H1 (cell line): ENCODE measurements at regions not wholly inside any gene's neighbourhood (a gene's known extent, or its start where the extent isn't known, plus 50 kb on each side); places are given as distances from the start of the nearest gene placed in this dataset.

Experiments used
- CTCF ChIA-PET: fragments of 300-600 bp; sonication (Branson Sonifier 250); formaldehyde crosslinking; loops from one replicate; lab custom pipeline; 2021; ENCODE audit not compliant: partially characterized antibody; lab: Charles Lee
- POLR2A ChIA-PET: fragments of 300-600 bp; sonication (Branson Sonifier 250); formaldehyde crosslinking; loops from one replicate; lab custom pipeline; 2021; ENCODE audit warnings: inconsistent platforms; ENCODE audit not compliant: partially characterized antibody; lab: Charles Lee
- DNase-seq, 2 experiments: peaks; one replicate each; pipeline versions ENCODE4 v3.0.0 to v3.0.0-alpha.2; 2010 to 2022; ENCODE audit warnings: low spot score in 2 of 2, low read depth in 1 of 2, mixed read lengths in 1 of 2
- FAIRE-seq: peaks from 2 replicates; lab custom pipeline; 2011; peaks lifted over from hg19 to GRCh38; lab: Jason Lieb, UNC
- H2AFZ ChIP-seq: 2 replicates; pipeline ENCODE4 v1.8.1; 2012; ENCODE audit warnings: low read length, inconsistent platforms
- H2AK5ac ChIP-seq: 2 replicates; pipeline ENCODE4 v1.6.1; 2013; ENCODE audit warnings: low read depth, low read length
- H2BK120ac ChIP-seq: replicated peaks from 2 replicates; pipeline ENCODE3; 2013; ENCODE audit warnings: low read depth, low read length, inconsistent platforms
- H2BK12ac ChIP-seq: 2 replicates; pipeline ENCODE4 v1.6.1; 2013; ENCODE audit warnings: low read depth, low read length
- H2BK15ac ChIP-seq: 2 replicates; pipeline ENCODE4 v1.6.1; 2013; ENCODE audit warnings: low read length
- H2BK20ac ChIP-seq: 2 replicates; pipeline ENCODE4 v1.6.1; 2013; ENCODE audit warnings: low read length
- H2BK5ac ChIP-seq: 2 replicates; pipeline ENCODE4 v1.6.1; 2013; ENCODE audit warnings: low read depth, low read length
- H3K14ac ChIP-seq: 2 replicates; pipeline ENCODE4 v1.6.1; 2013; ENCODE audit warnings: inconsistent platforms; ENCODE audit not compliant: insufficient read length
- H3K18ac ChIP-seq: 2 replicates; pipeline ENCODE4 v1.6.1; 2013; ENCODE audit warnings: low read length; ENCODE audit errors: extremely low read depth
- H3K23ac ChIP-seq: 2 replicates; pipeline ENCODE4 v1.6.1; 2013; ENCODE audit warnings: inconsistent platforms; ENCODE audit not compliant: insufficient read length
- H3K23me2 ChIP-seq: 2 replicates; pipeline ENCODE4 v1.6.1; 2013; ENCODE audit warnings: low read depth, low read length
- H3K27ac ChIP-seq: 2 replicates; pipeline ENCODE4 v1.6.1; 2011; ENCODE audit warnings: low read depth, low read length, inconsistent platforms
- H3K27me3 ChIP-seq, 4 experiments: replicated peaks in 1 of 4; 1 replicate in 1 of 4; 2 replicates in 3 of 4; pipeline versions ENCODE4 v1.6.1 to v1.8.1; 2011 to 2013; ENCODE audit warnings: low read length in 3 of 4, mild to moderate bottlenecking in 3 of 4, inconsistent platforms in 2 of 4, mixed read lengths in 2 of 4, moderate library complexity in 1 of 4; ENCODE audit not compliant: control insufficient read depth in 3 of 4, insufficient read depth in 3 of 4; ENCODE audit errors: extremely low read depth in 1 of 4
- H3K36me3 ChIP-seq, 4 experiments: 2 replicates each; pipeline versions ENCODE4 v1.6.1 to v1.8.1; 2011 to 2013; ENCODE audit warnings: mild to moderate bottlenecking in 4 of 4, low read length in 3 of 4, moderate library complexity in 2 of 4, control low read depth in 1 of 4, inconsistent platforms in 1 of 4; ENCODE audit not compliant: insufficient read depth in 4 of 4, control insufficient read depth in 2 of 4
- H3K4ac ChIP-seq: replicated peaks from 2 replicates; pipeline ENCODE3; 2013; ENCODE audit warnings: low read length, low read depth, mixed read lengths, inconsistent platforms; ENCODE audit not compliant: insufficient read length
- H3K4me1 ChIP-seq, 4 experiments: replicated peaks in 1 of 4; 1 replicate in 1 of 4; 2 replicates in 3 of 4; pipeline versions ENCODE4 v1.6.1 to v1.8.1; 2011 to 2013; ENCODE audit warnings: low read length in 3 of 4, inconsistent platforms in 2 of 4, mixed read lengths in 1 of 4; ENCODE audit not compliant: insufficient read depth in 4 of 4, control insufficient read depth in 3 of 4
- H3K4me2 ChIP-seq, 2 experiments: 2 replicates each; pipeline versions ENCODE4 v1.6.1 to v1.8.1; 2011 to 2013; ENCODE audit warnings: low read depth in 2 of 2, low read length in 2 of 2, control low read depth in 1 of 2, inconsistent platforms in 1 of 2, mild to moderate bottlenecking in 1 of 2; ENCODE audit not compliant: insufficient read depth in 1 of 2
- H3K4me3 ChIP-seq, 4 experiments: fragments of 200-600, 300-600 bp in 1 of 4; sonication (generic), shearing (Covaris generic), sonication (Bioruptor Twin) in 1 of 4; 2 replicates each; pipeline versions ENCODE4 v1.5.1 to v1.8.1; 2011 to 2016; ENCODE audit warnings: low read length in 4 of 4, low read depth in 3 of 4, control low read depth in 2 of 4, inconsistent platforms in 2 of 4, mild to moderate bottlenecking in 2 of 4, mixed read lengths in 1 of 4, moderate library complexity in 1 of 4; ENCODE audit not compliant: insufficient read depth in 2 of 4; ENCODE audit errors: extremely low read depth in 1 of 4
- H3K56ac ChIP-seq: replicated peaks from 2 replicates; pipeline ENCODE3; 2013; ENCODE audit warnings: low read depth, mild to moderate bottlenecking, mixed read lengths, low read length, inconsistent platforms; ENCODE audit not compliant: insufficient read length
- H3K79me1 ChIP-seq: 2 replicates; pipeline ENCODE4 v1.6.1; 2013; ENCODE audit warnings: low read depth, low read length, control low read depth
- H3K79me2 ChIP-seq, 2 experiments: 2 replicates each; pipeline versions ENCODE4 v1.6.1 to v1.8.1; 2012 to 2013; ENCODE audit warnings: low read length in 2 of 2, mild to moderate bottlenecking in 2 of 2, inconsistent platforms in 1 of 2; ENCODE audit not compliant: insufficient read depth in 2 of 2, control insufficient read depth in 1 of 2
- H3K9ac ChIP-seq, 4 experiments: replicated peaks in 1 of 4; 1 replicate in 1 of 4; 2 replicates in 3 of 4; pipeline versions ENCODE4 v1.6.1 to v1.8.1; 2011 to 2013; ENCODE audit warnings: low read depth in 3 of 4, low read length in 3 of 4, control low read depth in 2 of 4, mild to moderate bottlenecking in 2 of 4, moderate library complexity in 2 of 4, inconsistent platforms in 1 of 4; ENCODE audit errors: extremely low read depth in 1 of 4
- H3K9me3 ChIP-seq, 2 experiments: 2 replicates each; pipeline versions ENCODE4 v1.6.1 to v1.8.1; 2012 to 2013; ENCODE audit warnings: mild to moderate bottlenecking in 2 of 2, moderate library complexity in 2 of 2, control low read depth in 1 of 2, inconsistent platforms in 1 of 2, low read depth in 1 of 2, low read length in 1 of 2, mixed read lengths in 1 of 2; ENCODE audit not compliant: insufficient read depth in 2 of 2
- H4K20me1 ChIP-seq, 2 experiments: replicated peaks in 1 of 2; 2 replicates each; pipeline versions ENCODE3 to v1.8.1; 2011 to 2013; ENCODE audit warnings: inconsistent platforms in 2 of 2, low read length in 2 of 2, mild to moderate bottlenecking in 1 of 2; ENCODE audit not compliant: insufficient read depth in 2 of 2, control insufficient read depth in 1 of 2
- H4K5ac ChIP-seq: 2 replicates; pipeline ENCODE4 v1.6.1; 2013; ENCODE audit warnings: low read length, low read depth, mixed read lengths, inconsistent platforms; ENCODE audit not compliant: insufficient read length
- H4K8ac ChIP-seq: 2 replicates; pipeline ENCODE4 v1.8.0; 2013; ENCODE audit warnings: mild to moderate bottlenecking, moderate library complexity, low read length, inconsistent platforms; ENCODE audit not compliant: insufficient read depth; ENCODE audit errors: extremely low read depth
- H4K91ac ChIP-seq: replicated peaks from 2 replicates; pipeline ENCODE3; 2013; ENCODE audit warnings: low read length, mixed read lengths, inconsistent platforms; ENCODE audit not compliant: insufficient read length
- BRCA1 ChIP-seq: IDR thresholded peaks from 2 replicates; pipeline ENCODE4 v1.6.1; 2012; ENCODE audit warnings: low read depth, low read length, improper control_type of control experiment
- CHD1 ChIP-seq: IDR thresholded peaks from 2 replicates; pipeline ENCODE4 v1.6.1; 2012; ENCODE audit warnings: low read depth, low read length, improper control_type of control experiment
- CHD2 ChIP-seq: IDR thresholded peaks from 2 replicates; pipeline ENCODE4 v1.6.1; 2012; ENCODE audit warnings: low read length, improper control_type of control experiment
- KDM1A ChIP-seq: fragments of 200-600, 300-600 bp; sonication (generic); IDR thresholded peaks from 2 replicates; pipeline ENCODE4 v1.7.1; 2016; ENCODE audit warnings: mild to moderate bottlenecking, low read length, borderline replicate concordance
- MAFK ChIP-seq: IDR thresholded peaks from 2 replicates; pipeline ENCODE4 v1.6.1; 2012; ENCODE audit warnings: low read depth, mild to moderate bottlenecking, improper control_type of control experiment, low read length
- POLR2A ChIP-seq, 2 experiments: IDR thresholded peaks; 1 replicate in 1 of 2; 2 replicates in 1 of 2; pipeline ENCODE4 v1.6.1; 2011; ENCODE audit warnings: low read depth in 2 of 2, low read length in 2 of 2, mild to moderate bottlenecking in 2 of 2; ENCODE audit errors: control extremely low read depth in 1 of 2
- RAD21 ChIP-seq, 2 experiments: IDR thresholded peaks in 1 of 2; conservative IDR thresholded peaks in 1 of 2; 2 replicates each; pipeline ENCODE4 v1.6.1; 2011; ENCODE audit warnings: low read depth in 2 of 2, low read length in 2 of 2, improper control_type of control experiment in 1 of 2, inconsistent platforms in 1 of 2, mild to moderate bottlenecking in 1 of 2, moderate library complexity in 1 of 2
- SAP30 ChIP-seq: fragments of 300-600 bp; sonication (generic); IDR thresholded peaks from 2 replicates; pipeline ENCODE4 v1.7.1; 2012; ENCODE audit warnings: low read length, moderate library complexity, mild to moderate bottlenecking, inconsistent platforms; ENCODE audit not compliant: insufficient read depth, insufficient replicate concordance
- SIRT6 ChIP-seq: IDR thresholded peaks from one replicate; pipeline ENCODE4 v1.7.1; 2012; ENCODE audit warnings: low read length, inconsistent platforms
- SP2 ChIP-seq: IDR thresholded peaks from 2 replicates; pipeline ENCODE4 v1.6.1; 2012; ENCODE audit warnings: mild to moderate bottlenecking, low read length, inconsistent platforms
- TAF7 ChIP-seq: optimal IDR thresholded peaks from 2 replicates; pipeline ENCODE3; 2011; ENCODE audit warnings: low read depth, mild to moderate bottlenecking, inconsistent platforms, low read length, moderate library complexity, borderline replicate concordance
- WGBS, 2 experiments: shearing (Covaris generic) in 1 of 2; methylation state at CpG; one replicate each; pipeline versions ENCODE4 v1.1.6 to v1.1.7; 2013 to 2015; ENCODE audit warnings: low lambda C conversion rate in 2 of 2, mixed read lengths in 2 of 2, inconsistent platforms in 1 of 2, low coverage in 1 of 2, missing lambda C conversion rate in 1 of 2; ENCODE audit not compliant: insufficient replicate concordance in 2 of 2, insufficient coverage in 1 of 2, insufficient read length in 1 of 2; ENCODE audit errors: extremely low coverage in 1 of 2, missing lambda C conversion rate in 1 of 2; 5-methylcytosine and 5-hydroxymethylcytosine counted together
- TF ChIP-seq, protein P1 (sequence below): IDR thresholded peaks from 2 replicates; pipeline ENCODE4 v1.6.1; 2011; ENCODE audit warnings: low read length, improper control_type of control experiment
- TF ChIP-seq, protein P2 (sequence below): IDR thresholded peaks from 2 replicates; pipeline ENCODE4 v1.6.1; 2011; ENCODE audit warnings: low read depth, mild to moderate bottlenecking, low read length; ENCODE audit not compliant: insufficient read depth

DNA sequence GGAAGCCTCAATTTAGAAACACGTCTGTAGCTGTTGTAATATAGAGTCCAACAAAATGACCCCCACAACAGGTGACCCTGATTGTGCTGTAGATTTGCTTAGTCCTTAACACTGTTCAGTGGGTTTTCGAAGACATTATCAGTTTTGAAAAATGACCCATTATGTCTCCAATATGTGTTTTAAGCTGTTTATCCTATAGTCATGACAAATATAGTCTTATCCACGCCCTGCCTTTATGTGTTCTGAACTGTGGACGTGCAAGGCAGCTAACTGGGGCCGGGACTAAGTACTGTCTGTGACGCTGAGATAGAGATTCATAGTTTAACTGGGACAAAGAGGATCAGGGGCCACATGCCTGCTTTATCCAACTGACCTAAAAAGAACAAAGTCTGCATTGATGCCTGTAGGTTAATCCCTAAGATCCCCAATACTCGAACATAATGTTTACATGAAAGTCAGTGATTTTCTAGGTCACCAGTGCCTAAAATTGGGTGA is 192.4 kb downstream of the CD83 start:
- FAIRE-seq (no peak), DNase-seq (no peak)
- no peak overlapping the region for H2BK5ac ChIP-seq
- no peak overlapping the region for H2BK120ac ChIP-seq
- no peaks in the 10 kb centered on the region for H3K79me2 ChIP-seq
- H2BK12ac ChIP-seq: no peak overlapping the region
- 93% methylated on average over 7 of the region's 7 CpGs; no CpG with 5 or more reads in 1 of the 2 experiments for WGBS, 2 experiments
- no peaks in the 10 kb centered on the region for H3K23me2 ChIP-seq
- no peaks in the 10 kb centered on the region for H4K20me1 ChIP-seq
- H3K4me2 ChIP-seq: no peak overlapping the region
- H2BK15ac ChIP-seq: peak overlapping the region; percentile 16; the same call in 1 of the 2 replicates
- H3K27ac ChIP-seq: no peak overlapping the region
- H2AFZ ChIP-seq: no peak overlapping the region
- H3K56ac ChIP-seq: no peak overlapping the region
- CTCF ChIA-PET: interaction anchor here (1.0 kb wide), 1 partner anchor 11 kb away, joined by 4 read pairs; no protein-coding TSS in a partner anchor
- no peaks in the 10 kb centered on the region for H3K79me1 ChIP-seq
- no peak overlapping the region for H4K8ac ChIP-seq
- H2BK20ac ChIP-seq: no peak overlapping the region
- no peak overlapping the region for H3K9ac ChIP-seq
- no peak overlapping the region for H3K4ac ChIP-seq
- H3K14ac ChIP-seq: no peak overlapping the region
- no peak overlapping the region for H3K4me3 ChIP-seq
- H4K5ac ChIP-seq: no peak overlapping the region
- H3K36me3 ChIP-seq: no peaks in the 10 kb centered on the region
- no peak overlapping the region for H2AK5ac ChIP-seq
- POLR2A ChIA-PET: no interaction called here
- H3K27me3 ChIP-seq: 0 out of 7 replicates have a peak, but pooled peaks cover 0 to 2% (median 0%) of the 10 kb centered on the region in 4 experiments
- peaks cover 0 to 4% (median under 1%) of the 10 kb centered on the region in 4 experiments; a peak in 2 of 7 replicates for H3K4me1 ChIP-seq
- no peaks in the 10 kb centered on the region for H3K9me3 ChIP-seq
- H3K23ac ChIP-seq: no peak overlapping the region
- no peak overlapping the region for H4K91ac ChIP-seq
- H3K18ac ChIP-seq: no peak overlapping the region
- TF ChIP-seq RAD21 (IDR thresholded peaks at IDR 0.05 in 1 of 2, conservative IDR thresholded peaks at IDR 0.05 in 1 of 2; ENCODE audit: low read depth in 2 of 2, low read length in 2 of 2) (no peak), TAF7 (no peak), CHD1 (no peak), CHD2 (no peak), SP2 (no peak), BRCA1 (no peak), POLR2A (IDR thresholded peaks at IDR 0.05; ENCODE audit: control extremely low read depth in 1 of 2, low read depth in 2 of 2, low read length in 2 of 2) (no peak), SAP30 (no peak), MAFK (no peak), KDM1A (no peak), SIRT6 (no peak)
- TF ChIP-seq, protein P1, sequence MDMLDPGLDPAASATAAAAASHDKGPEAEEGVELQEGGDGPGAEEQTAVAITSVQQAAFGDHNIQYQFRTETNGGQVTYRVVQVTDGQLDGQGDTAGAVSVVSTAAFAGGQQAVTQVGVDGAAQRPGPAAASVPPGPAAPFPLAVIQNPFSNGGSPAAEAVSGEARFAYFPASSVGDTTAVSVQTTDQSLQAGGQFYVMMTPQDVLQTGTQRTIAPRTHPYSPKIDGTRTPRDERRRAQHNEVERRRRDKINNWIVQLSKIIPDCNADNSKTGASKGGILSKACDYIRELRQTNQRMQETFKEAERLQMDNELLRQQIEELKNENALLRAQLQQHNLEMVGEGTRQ: no peak
- TF ChIP-seq, protein P2, sequence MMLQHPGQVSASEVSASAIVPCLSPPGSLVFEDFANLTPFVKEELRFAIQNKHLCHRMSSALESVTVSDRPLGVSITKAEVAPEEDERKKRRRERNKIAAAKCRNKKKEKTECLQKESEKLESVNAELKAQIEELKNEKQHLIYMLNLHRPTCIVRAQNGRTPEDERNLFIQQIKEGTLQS: no peak
